Neural progenitor cell (in vitro differentiated cells): ENCODE measurements at regions not wholly inside any gene's neighbourhood (a gene's known extent, or its start where the extent isn't known, plus 50 kb on each side); places are given as distances from the start of the nearest gene placed in this dataset.

Experiments
- CTCF ChIP-seq: fragments of 200-600 bp; sonication (generic); IDR thresholded peaks from 2 replicates; pipeline ENCODE4 v1.5.1; 2017; ENCODE audit warnings: antibody characterized with exemption, mild to moderate bottlenecking
- EZH2 ChIP-seq: fragments of 200-600 bp; sonication (generic); IDR thresholded peaks from 2 replicates; pipeline ENCODE4 v1.6.1; 2017; ENCODE audit warnings: antibody characterized with exemption, mild to moderate bottlenecking, moderate library complexity
- EZH2phosphoT487 ChIP-seq: fragments of 200-600 bp; sonication (generic); IDR thresholded peaks from 2 replicates; pipeline ENCODE4 v1.6.1; 2017; ENCODE audit warnings: antibody characterized with exemption

GRCh38 chr11:90465553-90465952 lies 242.7 kb upstream of the CHORDC1 start:
- TF ChIP-seq CTCF (no peak), EZH2 (no peak), EZH2phosphoT487 (no peak)
